ENCODE measurements at regions not wholly inside any gene's neighbourhood (a gene's known extent, or its start where the extent isn't known, plus 50 kb on each side); places are given as distances from the start of the nearest gene placed in this dataset.

DNA sequence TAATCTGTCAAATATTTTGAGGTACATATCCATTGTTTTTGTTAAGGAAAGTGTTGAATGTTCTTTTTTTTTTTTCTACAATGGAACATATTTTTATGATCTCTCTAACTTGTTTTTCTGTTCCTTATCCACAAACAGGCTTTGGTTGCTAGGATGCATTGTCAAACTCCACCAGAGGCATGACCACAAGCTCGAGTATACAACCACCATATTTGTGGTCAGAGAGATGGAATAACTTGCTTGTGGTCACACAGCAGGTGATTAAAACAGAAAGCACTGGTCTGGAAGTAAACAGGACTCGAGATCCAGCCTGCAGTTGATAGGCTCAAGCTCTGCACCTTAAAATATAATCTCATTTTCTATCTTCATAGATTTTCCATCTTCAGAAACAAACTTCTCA is 105.8 kb upstream of the ADAMTS18 start:
- TF ChIP-seq CTCF (IDR thresholded peaks at IDR 0.05) (no peak), POLR2A (IDR thresholded peaks at IDR 0.05) (no peak)
